GM19025 (cell line): ENCODE measurements at regions not wholly inside any gene's neighbourhood (a gene's known extent, or its start where the extent isn't known, plus 50 kb on each side); places are given as distances from the start of the nearest gene placed in this dataset.

Source experiments
- ATAC-seq: cut with Tn5 transposase; IDR thresholded peaks from one replicate; pipeline ENCODE4 v1.9.1; 2021; ENCODE audit warnings: mild to moderate bottlenecking, low read depth, moderate library complexity; ENCODE audit not compliant: unreplicated experiment

GRCh38 chr22:47767403-47767802 lies 1005.0 kb downstream of the TBC1D22A start:
- ATAC-seq, result no peak

DNA sequence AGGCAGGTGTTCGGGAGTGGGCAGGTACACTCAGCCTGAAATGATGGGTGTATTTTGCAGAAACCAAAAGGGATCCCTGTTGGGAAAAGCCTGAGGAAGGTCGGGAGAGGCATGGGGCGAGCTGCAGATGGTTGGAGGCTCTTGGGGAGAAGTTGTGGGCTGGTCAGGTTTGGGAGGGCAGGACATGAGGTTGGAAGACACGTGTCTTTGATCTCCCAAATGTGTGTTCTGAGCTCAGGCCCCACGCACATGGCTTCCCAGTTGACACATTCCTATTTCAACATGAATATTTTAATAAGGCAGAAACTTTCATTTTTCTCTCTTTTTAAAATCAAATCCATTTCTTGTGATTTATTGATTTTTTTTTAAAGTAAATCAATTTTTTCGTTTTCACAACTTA lies 1003.3 kb downstream of the TBC1D22A start:
- no peak for ATAC-seq

DNA sequence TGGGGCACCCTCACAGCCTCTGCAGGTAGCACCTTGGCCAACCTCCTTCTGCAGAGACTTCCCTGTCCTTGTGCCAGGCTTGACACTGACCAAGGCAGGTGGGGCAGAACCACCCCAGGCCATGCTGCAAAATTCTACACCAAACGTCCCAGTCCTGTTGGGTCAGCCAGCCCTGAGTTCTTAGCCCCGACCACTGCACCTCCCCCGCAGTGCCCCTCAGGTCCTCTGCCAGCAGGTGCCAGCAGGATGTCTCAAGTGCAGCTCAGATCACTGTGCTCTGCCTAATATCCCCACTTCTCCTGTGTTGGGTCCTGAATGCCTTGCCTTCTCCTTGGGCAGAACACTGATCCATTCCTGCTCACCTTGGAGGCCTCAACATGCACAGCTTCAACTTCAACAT lies 999.7 kb downstream of the TBC1D22A start:
- no peak for ATAC-seq

GRCh38 chr22:47759909-47760308 lies 997.5 kb downstream of the TBC1D22A start:
- ATAC-seq, result no peak

- no peak for ATAC-seq
Measured at GRCh38 chr22:47757741-47758140, 995.3 kb downstream of the TBC1D22A start.

GRCh38 chr22:47750086-47750485 lies 987.6 kb downstream of the TBC1D22A start:
- ATAC-seq, result no peak

GRCh38 chr22:47748957-47749356 lies 986.5 kb downstream of the TBC1D22A start:
- no peak for ATAC-seq

DNA sequence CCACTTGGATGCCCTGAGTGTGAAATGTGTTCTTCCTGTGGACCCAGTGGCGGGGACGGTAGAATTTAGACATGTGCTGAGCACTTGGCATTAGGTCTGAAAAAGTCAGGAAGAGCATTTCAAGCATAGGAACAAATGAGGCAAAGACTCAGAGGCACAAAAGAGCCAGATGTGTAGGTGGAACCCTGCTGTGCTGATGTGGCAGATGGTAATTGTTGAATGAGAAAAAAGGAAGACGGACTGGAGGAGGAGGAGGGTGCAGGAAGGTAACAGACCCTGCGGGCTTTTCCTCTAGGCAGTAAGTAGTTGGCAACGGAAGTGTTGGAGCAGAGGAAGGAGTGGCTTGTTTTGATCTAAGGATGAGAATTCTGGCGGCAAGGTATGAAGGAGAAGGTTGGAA lies 985.8 kb downstream of the TBC1D22A start:
- ATAC-seq, result no peak

GRCh38 chr22:47740109-47740805 lies 977.8 kb downstream of the TBC1D22A start:
- no peak for ATAC-seq

DNA sequence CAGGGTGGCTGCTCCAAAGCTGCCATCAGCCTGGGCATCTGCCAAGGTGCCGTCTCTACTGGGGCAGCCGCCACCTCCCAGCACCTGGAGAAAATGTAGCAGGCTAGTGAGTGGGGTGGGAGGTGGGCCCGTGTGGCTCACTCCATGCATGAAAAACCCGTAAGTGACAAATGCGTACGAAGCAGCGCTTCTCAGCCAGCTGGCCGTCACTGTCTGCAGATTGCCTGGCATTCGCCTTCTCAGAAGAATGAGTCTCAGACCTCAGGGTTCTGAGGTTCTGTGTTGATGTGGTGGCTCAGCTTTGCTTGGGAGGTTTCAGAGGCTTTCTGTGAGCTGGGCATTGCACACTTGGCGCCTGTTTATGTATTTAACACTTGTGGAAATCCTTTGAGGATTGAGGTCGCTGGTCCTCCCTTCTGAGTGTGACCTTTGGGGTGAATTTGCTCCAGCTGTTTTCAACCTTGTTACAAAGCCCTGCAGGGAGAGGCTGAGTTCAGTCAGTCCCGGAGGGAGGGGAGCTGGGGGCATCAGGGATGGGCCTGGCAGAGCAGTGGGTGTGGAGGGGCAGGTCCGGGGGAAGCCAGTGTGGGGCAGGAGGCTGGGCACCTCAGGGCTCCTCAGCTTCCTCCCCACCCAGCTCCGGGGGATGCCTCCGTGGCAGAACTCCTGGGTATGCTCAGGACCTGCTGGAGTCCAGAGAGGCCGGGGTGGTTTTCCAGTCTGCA lies 977.0 kb downstream of the TBC1D22A start:
- no peak for ATAC-seq

- ATAC-seq, result no peak
Measured at GRCh38 chr22:47738472-47739013, 976.1 kb downstream of the TBC1D22A start.

GRCh38 chr22:47736186-47737034 lies 974.0 kb downstream of the TBC1D22A start:
- no peak for ATAC-seq

- ATAC-seq, result no peak
Measured at GRCh38 chr22:47734511-47734910, 972.1 kb downstream of the TBC1D22A start.

GRCh38 chr22:47727641-47728040 lies 965.2 kb downstream of the TBC1D22A start:
- ATAC-seq, result no peak

DNA sequence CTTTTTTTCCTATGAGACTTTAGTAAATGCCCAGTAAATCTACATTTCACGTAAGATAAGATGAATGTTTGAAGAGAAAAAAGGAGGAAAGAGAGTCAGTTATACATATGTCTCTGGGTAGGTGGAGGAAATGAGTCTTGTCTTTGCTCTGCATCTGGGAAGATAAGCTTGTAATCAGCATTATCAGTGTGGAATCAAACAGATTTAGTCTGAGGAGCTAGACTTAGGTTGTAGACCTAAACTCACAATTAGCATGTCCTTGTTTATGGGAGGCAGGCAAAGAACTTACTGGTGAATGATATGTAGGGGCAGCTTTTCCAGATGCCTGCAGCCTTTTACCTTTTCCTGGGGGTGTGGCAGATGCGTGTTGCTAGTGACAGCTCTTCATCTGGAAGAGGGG lies 962.3 kb downstream of the TBC1D22A start:
- ATAC-seq, result no peak

GRCh38 chr22:47724030-47724429 lies 961.6 kb downstream of the TBC1D22A start:
- no peak for ATAC-seq

DNA sequence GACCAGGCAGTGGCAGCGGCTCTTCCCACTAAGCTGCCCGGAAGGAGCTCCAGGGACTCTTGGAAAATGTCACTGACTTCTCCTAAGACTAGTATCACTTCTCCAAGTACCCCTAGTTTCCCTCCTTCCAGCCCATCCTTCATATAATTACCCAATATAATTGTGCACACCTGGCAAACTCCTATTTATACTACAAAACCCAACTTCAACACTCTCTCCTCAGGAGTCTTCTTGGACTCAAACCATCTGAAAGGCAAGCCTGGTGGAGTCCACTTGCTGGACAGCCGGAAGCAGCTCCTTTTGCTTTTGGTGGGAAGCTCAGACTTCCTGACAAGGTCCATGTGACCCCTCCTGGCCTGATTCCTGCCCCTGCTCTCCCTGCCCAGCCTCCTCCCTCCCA lies 955.9 kb downstream of the TBC1D22A start:
- ATAC-seq, result no peak

DNA sequence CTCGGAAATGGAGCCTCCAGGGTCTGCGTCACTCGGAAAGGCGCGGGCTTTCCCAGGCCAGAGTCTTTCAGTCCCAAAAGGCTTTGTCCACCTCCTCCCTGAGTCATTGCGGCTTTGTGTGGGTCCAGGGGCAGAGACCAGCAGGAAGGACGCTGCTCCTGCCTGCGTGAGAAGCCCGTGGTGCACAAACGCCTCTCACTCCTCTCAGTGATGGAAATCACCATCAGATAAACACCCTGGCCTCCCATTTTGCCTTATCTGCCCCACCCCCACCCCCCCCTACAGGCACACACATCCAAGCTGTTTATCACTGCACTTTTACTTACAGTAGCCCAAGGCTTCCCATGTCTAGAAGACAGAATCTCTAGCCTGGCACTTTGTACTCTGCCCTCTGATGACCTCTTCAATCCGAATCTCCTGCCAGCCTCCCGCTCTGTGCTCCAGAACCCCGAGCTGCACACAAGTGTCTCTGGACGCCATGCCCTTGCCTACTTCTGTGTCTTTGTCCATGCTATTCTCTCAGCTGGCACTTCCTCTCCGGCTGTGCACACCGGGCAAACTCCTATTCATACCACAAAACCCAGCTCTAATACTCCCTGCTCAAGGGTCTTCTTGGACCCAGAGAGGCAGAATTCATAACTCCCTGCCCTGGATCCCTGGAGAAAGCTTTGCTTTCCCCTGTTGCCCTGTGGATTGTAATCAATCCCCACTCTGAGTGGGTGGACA lies 954.6 kb downstream of the TBC1D22A start:
- ATAC-seq, result no peak

DNA sequence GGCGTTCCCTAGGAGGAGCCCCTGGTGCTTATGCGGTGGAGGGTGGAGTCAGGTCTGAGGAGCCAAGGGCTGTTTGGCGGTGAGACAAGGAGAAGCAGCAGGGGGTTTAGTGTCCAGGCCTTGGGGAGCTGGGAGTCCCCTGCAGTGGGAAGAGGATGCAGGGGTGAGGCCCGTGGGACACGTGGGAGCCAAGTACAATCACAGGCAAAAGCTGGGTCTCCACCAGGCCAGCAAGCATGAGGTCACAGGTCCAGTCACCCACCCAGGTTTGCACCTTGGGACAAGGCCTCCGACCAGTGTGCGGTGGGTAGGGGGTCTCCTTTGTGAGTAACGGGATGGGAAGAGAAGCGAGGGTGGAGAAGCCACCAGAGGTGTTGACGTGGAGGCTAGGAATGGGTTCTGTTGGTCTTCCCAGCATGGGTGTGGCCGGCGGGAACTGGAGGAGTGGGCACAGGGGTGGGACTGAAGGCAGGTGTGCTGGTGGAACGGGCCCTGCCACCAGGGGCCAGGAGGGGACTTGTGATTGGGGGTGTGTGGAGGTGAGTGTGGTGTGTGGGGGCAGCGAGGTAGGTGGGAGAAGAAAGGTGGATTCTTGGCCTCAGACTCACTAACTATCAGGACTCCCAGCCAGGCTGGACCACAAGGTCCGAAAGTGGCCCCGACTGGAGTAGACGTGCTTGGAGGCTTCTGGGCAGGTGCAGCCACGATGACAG lies 953.6 kb downstream of the TBC1D22A start:
- ATAC-seq, result no peak

DNA sequence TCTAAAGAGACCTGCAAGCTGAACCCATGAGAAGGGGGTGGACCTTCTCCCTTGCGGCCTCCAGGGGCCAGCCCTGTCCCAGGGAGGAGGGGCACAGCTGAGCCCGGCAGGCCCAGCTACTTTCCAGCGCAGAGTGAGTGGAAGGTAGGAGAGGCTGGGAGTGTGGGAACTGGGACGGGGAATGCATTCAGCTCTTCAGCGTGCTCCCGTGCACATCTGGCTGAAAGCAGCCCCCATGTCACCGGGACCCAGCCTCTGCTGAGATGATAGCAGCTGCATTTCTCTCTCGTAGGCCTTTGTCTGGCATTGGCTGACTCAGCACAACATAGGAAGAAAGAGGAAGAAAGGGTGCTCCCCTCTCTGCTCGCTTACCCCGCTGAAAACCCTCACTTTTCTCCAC lies 951.5 kb downstream of the TBC1D22A start:
- no peak for ATAC-seq
